Osteoblast (primary cell): ENCODE measurements at regions not wholly inside any gene's neighbourhood (a gene's known extent, or its start where the extent isn't known, plus 50 kb on each side); places are given as distances from the start of the nearest gene placed in this dataset.

Experiments used
- DNase-seq: peaks from one replicate; pipeline ENCODE4 v3.0.0; 2011; ENCODE audit warnings: low spot score, mixed read lengths; ENCODE audit not compliant: insufficient read length; ENCODE audit errors: missing footprints
- H2AFZ ChIP-seq: 2 replicates; pipeline ENCODE4 v1.6.0; 2011; ENCODE audit warnings: mild to moderate bottlenecking, low read length
- H3K27ac ChIP-seq: 2 replicates; pipeline ENCODE4 v1.5.1; 2011; ENCODE audit warnings: mild to moderate bottlenecking, low read depth, low read length, moderate library complexity
- H3K27me3 ChIP-seq: 2 replicates; pipeline ENCODE4 v1.6.0; 2012; ENCODE audit warnings: mild to moderate bottlenecking, control low read depth, inconsistent platforms, low read length, moderate library complexity; ENCODE audit not compliant: insufficient read depth
- H3K36me3 ChIP-seq: 2 replicates; pipeline ENCODE4 v1.5.1; 2011; ENCODE audit warnings: mild to moderate bottlenecking, low read length, control low read depth, moderate library complexity; ENCODE audit not compliant: insufficient read depth
- H3K4me1 ChIP-seq: 2 replicates; pipeline ENCODE4 v1.5.1; 2011; ENCODE audit warnings: mild to moderate bottlenecking, low read length, control low read depth, moderate library complexity; ENCODE audit not compliant: insufficient read depth
- H3K4me2 ChIP-seq: 2 replicates; pipeline ENCODE4 v1.6.0; 2011; ENCODE audit warnings: mild to moderate bottlenecking, low read length; ENCODE audit not compliant: insufficient read depth
- H3K4me3 ChIP-seq: fragments of 200-600 bp; sonication (generic); 3 replicates; pipeline ENCODE4 v1.5.1; 2012; ENCODE audit warnings: mild to moderate bottlenecking, low read length, inconsistent platforms; ENCODE audit not compliant: insufficient read depth
- H3K79me2 ChIP-seq: 2 replicates; pipeline ENCODE4 v1.6.0; 2012; ENCODE audit warnings: mild to moderate bottlenecking, low read length, control low read depth, inconsistent platforms; ENCODE audit not compliant: insufficient read depth
- H3K9me3 ChIP-seq: 2 replicates; pipeline ENCODE4 v1.5.1; 2011; ENCODE audit warnings: low read depth, low read length, control low read depth
- H4K20me1 ChIP-seq: 2 replicates; pipeline ENCODE4 v1.6.0; 2012; ENCODE audit warnings: mild to moderate bottlenecking, low read length, control low read depth; ENCODE audit not compliant: insufficient read depth
- TF ChIP-seq, protein P1 (sequence below): IDR thresholded peaks from 2 replicates; pipeline ENCODE4 v1.5.1; 2011; ENCODE audit warnings: mild to moderate bottlenecking, low read depth, low read length, moderate library complexity; ENCODE audit errors: extremely low read depth

DNA sequence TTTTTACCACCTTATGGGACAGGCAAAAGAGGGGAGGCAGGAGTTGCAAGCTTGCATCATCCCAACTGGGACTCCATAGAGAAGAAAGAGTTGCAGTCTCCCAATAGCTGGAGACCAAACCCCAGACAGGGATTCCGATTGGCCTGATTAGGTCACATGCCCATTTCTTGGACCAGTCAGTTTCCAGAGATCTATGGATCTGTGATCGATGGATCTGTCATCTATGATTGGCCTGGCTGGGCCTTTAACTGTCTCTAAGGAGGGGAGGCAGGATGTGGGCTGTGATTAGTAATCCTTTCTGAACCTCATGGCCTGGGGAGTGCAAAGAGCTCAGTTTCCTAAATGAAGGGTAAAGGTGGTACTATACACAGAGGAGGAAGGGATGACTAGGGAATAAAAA is 252.1 kb downstream of the MATN1 start:
- no peaks in the 10 kb centered on the region for H3K79me2 ChIP-seq
- no peak overlapping the region for H3K4me3 ChIP-seq
- H3K4me1 ChIP-seq = no peaks in the 10 kb centered on the region
- no peak for DNase-seq
- no peak overlapping the region for H3K4me2 ChIP-seq
- H3K27me3 ChIP-seq = no peaks in the 10 kb centered on the region
- no peaks in the 10 kb centered on the region for H3K9me3 ChIP-seq
- TF ChIP-seq, protein P1, sequence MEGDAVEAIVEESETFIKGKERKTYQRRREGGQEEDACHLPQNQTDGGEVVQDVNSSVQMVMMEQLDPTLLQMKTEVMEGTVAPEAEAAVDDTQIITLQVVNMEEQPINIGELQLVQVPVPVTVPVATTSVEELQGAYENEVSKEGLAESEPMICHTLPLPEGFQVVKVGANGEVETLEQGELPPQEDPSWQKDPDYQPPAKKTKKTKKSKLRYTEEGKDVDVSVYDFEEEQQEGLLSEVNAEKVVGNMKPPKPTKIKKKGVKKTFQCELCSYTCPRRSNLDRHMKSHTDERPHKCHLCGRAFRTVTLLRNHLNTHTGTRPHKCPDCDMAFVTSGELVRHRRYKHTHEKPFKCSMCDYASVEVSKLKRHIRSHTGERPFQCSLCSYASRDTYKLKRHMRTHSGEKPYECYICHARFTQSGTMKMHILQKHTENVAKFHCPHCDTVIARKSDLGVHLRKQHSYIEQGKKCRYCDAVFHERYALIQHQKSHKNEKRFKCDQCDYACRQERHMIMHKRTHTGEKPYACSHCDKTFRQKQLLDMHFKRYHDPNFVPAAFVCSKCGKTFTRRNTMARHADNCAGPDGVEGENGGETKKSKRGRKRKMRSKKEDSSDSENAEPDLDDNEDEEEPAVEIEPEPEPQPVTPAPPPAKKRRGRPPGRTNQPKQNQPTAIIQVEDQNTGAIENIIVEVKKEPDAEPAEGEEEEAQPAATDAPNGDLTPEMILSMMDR = no peak
- no peak overlapping the region for H3K27ac ChIP-seq
- H4K20me1 ChIP-seq = no peaks in the 10 kb centered on the region
- no peak overlapping the region for H2AFZ ChIP-seq
- no peaks in the 10 kb centered on the region for H3K36me3 ChIP-seq

DNA sequence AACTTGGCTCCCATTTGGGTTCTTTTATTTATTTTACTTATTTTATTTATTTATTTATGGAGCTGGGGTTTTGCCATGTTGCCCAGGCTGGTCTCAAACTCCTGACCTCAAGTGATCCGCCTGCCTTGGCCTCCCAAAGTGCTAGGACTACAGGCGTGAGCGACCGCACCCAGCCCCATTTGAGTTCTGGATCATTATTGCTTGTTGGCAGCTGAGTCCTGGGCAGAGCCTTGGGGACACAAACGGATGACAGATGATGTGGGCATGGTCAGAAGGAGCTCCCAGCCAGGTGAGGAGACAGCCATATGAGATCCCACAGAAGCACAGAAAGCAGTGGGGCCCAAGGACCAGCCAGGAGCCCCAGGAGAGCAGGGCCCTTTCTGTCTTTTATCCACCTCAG is 254.0 kb downstream of the MATN1 start:
- TF ChIP-seq, protein P1 = no peak
- no peaks in the 10 kb centered on the region for H3K27me3 ChIP-seq
- no peak for DNase-seq
- no peak overlapping the region for H3K4me2 ChIP-seq
- no peaks in the 10 kb centered on the region for H4K20me1 ChIP-seq
- H2AFZ ChIP-seq = no peak overlapping the region
- no peaks in the 10 kb centered on the region for H3K4me1 ChIP-seq
- H3K27ac ChIP-seq = no peak overlapping the region
- H3K4me3 ChIP-seq = no peak overlapping the region
- H3K9me3 ChIP-seq = no peaks in the 10 kb centered on the region
- H3K36me3 ChIP-seq = no peaks in the 10 kb centered on the region
- no peaks in the 10 kb centered on the region for H3K79me2 ChIP-seq

DNA sequence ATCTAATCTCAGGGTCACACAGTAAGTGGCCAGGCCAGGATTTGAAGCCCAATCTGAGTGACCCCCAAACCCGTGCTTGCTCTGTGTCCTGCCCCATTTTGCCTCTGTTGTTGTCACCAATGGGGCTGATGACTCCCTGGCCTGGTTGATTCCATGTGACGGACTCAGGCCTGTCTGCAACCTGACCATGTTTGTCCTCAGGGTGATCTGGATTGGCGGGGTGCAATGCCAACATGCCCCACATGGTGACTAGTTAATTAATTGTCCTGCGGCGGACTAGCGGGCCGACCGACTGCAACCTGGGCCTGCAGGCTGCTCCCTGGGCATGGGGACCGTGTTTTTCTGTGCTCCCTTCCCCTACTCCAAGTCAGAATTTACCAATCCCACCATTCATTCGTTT is 256.3 kb downstream of the MATN1 start:
- TF ChIP-seq, protein P1 = no peak
- H3K9me3 ChIP-seq = no peaks in the 10 kb centered on the region
- H3K27me3 ChIP-seq = no peaks in the 10 kb centered on the region
- no peak overlapping the region for H2AFZ ChIP-seq
- H3K4me1 ChIP-seq = no peaks in the 10 kb centered on the region
- no peaks in the 10 kb centered on the region for H3K36me3 ChIP-seq
- no peaks in the 10 kb centered on the region for H4K20me1 ChIP-seq
- no peak overlapping the region for H3K4me2 ChIP-seq
- no peak overlapping the region for H3K27ac ChIP-seq
- no peak for DNase-seq
- no peaks in the 10 kb centered on the region for H3K79me2 ChIP-seq
- H3K4me3 ChIP-seq = no peak overlapping the region

DNA sequence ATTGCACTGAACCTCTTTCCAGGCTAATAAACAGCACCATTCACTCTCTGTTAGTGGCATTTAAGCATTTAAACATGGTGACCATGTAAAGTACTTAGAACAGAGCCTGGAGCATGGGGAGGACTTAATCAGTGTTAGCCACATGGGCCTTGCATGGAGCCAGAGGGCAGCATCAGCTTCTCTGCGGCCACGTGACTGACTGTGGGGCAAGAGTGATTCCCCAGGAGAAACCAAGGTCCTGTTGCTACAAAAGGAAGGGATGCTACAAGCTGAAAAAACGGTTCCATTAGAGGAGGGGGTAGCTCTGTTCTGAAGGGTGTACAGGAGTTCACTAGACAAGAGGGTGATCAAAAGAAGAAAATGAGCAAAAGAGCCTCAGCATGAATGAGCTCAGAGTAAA is 256.8 kb downstream of the MATN1 start:
- H3K4me3 ChIP-seq = no peak overlapping the region

More for the DNA sequence above, 256.8 kb downstream of the MATN1 start:
- H4K20me1 ChIP-seq = no peaks in the 10 kb centered on the region
- TF ChIP-seq, protein P1 = no peak
- DNase-seq = no peak
- no peaks in the 10 kb centered on the region for H3K27me3 ChIP-seq
- H3K4me2 ChIP-seq = no peak overlapping the region
- no peak overlapping the region for H2AFZ ChIP-seq
- H3K36me3 ChIP-seq = no peaks in the 10 kb centered on the region
- no peaks in the 10 kb centered on the region for H3K9me3 ChIP-seq
- H3K27ac ChIP-seq = no peak overlapping the region
- H3K4me1 ChIP-seq = no peaks in the 10 kb centered on the region
- no peaks in the 10 kb centered on the region for H3K79me2 ChIP-seq
